ENCODE measurements at regions not wholly inside any gene's neighbourhood (a gene's known extent, or its start where the extent isn't known, plus 50 kb on each side); places are given as distances from the start of the nearest gene placed in this dataset.

- Histone ChIP-seq H3K79me2 (ENCODE audit: insufficient read depth, low read length) (no peaks in the 10 kb centered on the region), H2BK20ac (ENCODE audit: low read depth, low read length, poor library complexity, severe bottlenecking) (no peak overlapping the region), H3K9me3 (ENCODE audit: control insufficient read depth, low read depth, low read length) (no peaks in the 10 kb centered on the region), H3K56ac (ENCODE audit: insufficient read length, low read depth, low read length) (no peak overlapping the region), H3K18ac (ENCODE audit: insufficient read length, low read depth, low read length) (no peak overlapping the region), H3K9ac (ENCODE audit: extremely low read depth, insufficient read length, low read length) (no peak overlapping the region), H2BK120ac (ENCODE audit: low read depth, low read length, poor library complexity, severe bottlenecking) (no peak overlapping the region), H3K23ac (ENCODE audit: insufficient read length, low read depth, low read length) (no peak overlapping the region), H3T11ph (ENCODE audit: low read length) (no peak overlapping the region), H2BK15ac (ENCODE audit: low read depth, low read length) (no peak overlapping the region), H4K91ac (ENCODE audit: insufficient read length, low read depth, low read length) (no peak overlapping the region), H3K4me2 (ENCODE audit: insufficient read depth, insufficient read length, low read length) (no peak overlapping the region), H2AFZ (ENCODE audit: low read length) (no peak overlapping the region), H2BK12ac (ENCODE audit: insufficient read length, low read depth, low read length) (no peak overlapping the region), H4K8ac (replicated peaks; ENCODE audit: insufficient read length, low read depth, low read length) (no peak overlapping the region), H3K79me1 (ENCODE audit: insufficient read depth, low read depth, low read length, poor library complexity, severe bottlenecking) (no peaks in the 10 kb centered on the region), H3K23me2 (ENCODE audit: insufficient read length, low read depth, low read length, poor library complexity, severe bottlenecking) (no peaks in the 10 kb centered on the region), H3K27me3 (ENCODE audit: insufficient read depth, low read length) (no peaks in the 10 kb centered on the region), H4K5ac (ENCODE audit: insufficient read length, low read depth, low read length) (no peak overlapping the region), H4K20me1 (ENCODE audit: control insufficient read depth, insufficient read depth, insufficient read length) (no peaks in the 10 kb centered on the region), H3K14ac (ENCODE audit: insufficient read depth, low read length) (no peak overlapping the region), H3K4me1 (ENCODE audit: insufficient read depth, low read length) (no peaks in the 10 kb centered on the region; the same call in 1 of the 2 replicates), H3K27ac (ENCODE audit: insufficient read length, low read depth, low read length) (no peak overlapping the region), H3K4ac (ENCODE audit: low read depth, low read length) (no peak overlapping the region), H2BK5ac (ENCODE audit: insufficient read length, low read length) (no peak overlapping the region), H2AK5ac (ENCODE audit: insufficient read length, low read length) (no peak overlapping the region)
- DNase-seq, result no peak
- WGBS (ENCODE audit: extremely low coverage, insufficient read length, low lambda C conversion rate), result no CpG with 5 or more reads among the region's 2 CpGs
- H3K4me1 Mint-ChIP-seq, result peaks cover 14 to 18% of the 10 kb centered on the region in 2 experiments
- no peaks in the 10 kb centered on the region for H3K36me3 Mint-ChIP-seq (ENCODE audit: insufficient read depth in 1 of 3, low read depth in 3 of 3)
- H3K9me3 Mint-ChIP-seq, result no peaks in the 10 kb centered on the region
- H3K4me3 Mint-ChIP-seq, result no peak overlapping the region
- H3K27ac Mint-ChIP-seq, result peak overlapping the region in 2 of 3 experiments; percentile 7 to 62; a peak in 2 of 7 replicates
- H3K27me3 Mint-ChIP-seq (ENCODE audit: low read depth), result no peaks in the 10 kb centered on the region
- TF ChIP-seq CTCF (conservative IDR thresholded peaks at IDR 0.05), result no peak
These were observed 51.7 kb upstream of the TIAM1 start for GRCh38 chr21:31395791-31396190.
